ENCODE measurements at regions not wholly inside any gene's neighbourhood (a gene's known extent, or its start where the extent isn't known, plus 50 kb on each side); places are given as distances from the start of the nearest gene placed in this dataset.

DNA sequence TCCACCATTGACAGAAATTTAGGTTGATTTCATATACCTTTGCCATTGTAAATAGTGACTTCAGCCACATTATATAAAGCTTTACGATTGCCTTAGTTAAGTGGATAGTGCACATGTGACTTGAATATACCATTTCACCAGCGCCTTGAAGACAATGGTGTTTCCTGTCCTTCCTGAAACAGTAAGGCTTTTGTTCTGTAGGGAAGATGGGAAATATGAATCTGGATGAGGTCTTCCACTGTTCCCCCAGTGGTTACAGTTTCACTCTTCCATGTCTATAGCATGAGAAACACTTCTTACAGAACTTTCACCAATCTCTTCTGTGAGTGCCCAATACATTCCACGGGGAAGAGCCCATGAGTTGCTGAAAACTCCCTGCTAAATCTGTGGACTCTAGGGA lies 240.5 kb downstream of the TRIB2 start:
- TF ChIP-seq, protein P1, sequence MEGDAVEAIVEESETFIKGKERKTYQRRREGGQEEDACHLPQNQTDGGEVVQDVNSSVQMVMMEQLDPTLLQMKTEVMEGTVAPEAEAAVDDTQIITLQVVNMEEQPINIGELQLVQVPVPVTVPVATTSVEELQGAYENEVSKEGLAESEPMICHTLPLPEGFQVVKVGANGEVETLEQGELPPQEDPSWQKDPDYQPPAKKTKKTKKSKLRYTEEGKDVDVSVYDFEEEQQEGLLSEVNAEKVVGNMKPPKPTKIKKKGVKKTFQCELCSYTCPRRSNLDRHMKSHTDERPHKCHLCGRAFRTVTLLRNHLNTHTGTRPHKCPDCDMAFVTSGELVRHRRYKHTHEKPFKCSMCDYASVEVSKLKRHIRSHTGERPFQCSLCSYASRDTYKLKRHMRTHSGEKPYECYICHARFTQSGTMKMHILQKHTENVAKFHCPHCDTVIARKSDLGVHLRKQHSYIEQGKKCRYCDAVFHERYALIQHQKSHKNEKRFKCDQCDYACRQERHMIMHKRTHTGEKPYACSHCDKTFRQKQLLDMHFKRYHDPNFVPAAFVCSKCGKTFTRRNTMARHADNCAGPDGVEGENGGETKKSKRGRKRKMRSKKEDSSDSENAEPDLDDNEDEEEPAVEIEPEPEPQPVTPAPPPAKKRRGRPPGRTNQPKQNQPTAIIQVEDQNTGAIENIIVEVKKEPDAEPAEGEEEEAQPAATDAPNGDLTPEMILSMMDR (IDR thresholded peaks at IDR 0.05; ENCODE audit: low read depth, low read length, missing control alignments): no peak
- H3K4me3 ChIP-seq (ENCODE audit: low read depth, low read length): no peak overlapping the region
- in situ Hi-C loops (cut with HindIII; ENCODE audit: low sequenced_read_pairs): no loop called here
- no peak for DNase-seq (ENCODE audit: low read depth)

DNA sequence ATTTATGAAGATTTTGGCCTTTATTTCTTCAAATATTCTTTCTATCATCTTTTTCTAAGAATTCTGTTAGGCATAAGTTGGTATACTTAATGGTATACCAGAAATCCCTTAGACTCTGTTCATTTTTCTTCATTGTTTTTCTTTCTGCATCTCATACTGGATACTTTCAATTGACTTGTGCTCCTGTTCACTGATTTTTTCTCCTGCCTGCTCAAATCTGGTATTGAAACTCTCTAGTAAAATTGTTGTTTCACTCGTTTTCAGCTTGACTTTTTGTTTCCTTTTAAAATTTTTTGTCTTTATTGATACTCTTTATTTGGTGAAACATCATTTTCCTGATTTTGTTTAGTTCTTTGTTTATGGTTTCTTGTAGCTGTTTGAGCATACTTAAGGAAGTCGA lies 243.2 kb downstream of the TRIB2 start:
- no peak overlapping the region for H3K4me3 ChIP-seq (ENCODE audit: low read depth, low read length)
- DNase-seq (ENCODE audit: low read depth): no peak
- in situ Hi-C loops (cut with HindIII; ENCODE audit: low sequenced_read_pairs): no loop called here
- TF ChIP-seq, protein P1 (IDR thresholded peaks at IDR 0.05; ENCODE audit: low read depth, low read length, missing control alignments): no peak

DNA sequence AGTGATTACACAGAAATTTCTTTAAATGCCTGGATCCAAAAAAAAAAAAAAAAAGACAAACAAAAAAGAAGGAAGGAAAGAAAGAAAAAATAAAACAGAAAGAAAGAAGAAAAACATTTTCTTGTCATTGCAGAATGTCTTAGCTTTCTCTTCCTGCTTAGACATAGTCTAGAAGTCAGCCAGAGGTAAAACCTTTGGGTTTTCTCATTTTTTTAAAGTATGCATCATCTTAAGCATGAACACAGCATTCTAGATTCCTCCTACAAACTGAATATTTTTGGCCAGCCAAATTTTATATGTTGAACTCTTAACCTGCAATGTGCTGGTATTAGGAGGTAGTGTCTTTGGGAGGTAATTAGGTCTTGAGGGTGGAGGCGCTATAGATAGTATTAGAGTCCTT lies 243.9 kb downstream of the TRIB2 start:
- H3K4me3 ChIP-seq (ENCODE audit: low read depth, low read length): no peak overlapping the region
- TF ChIP-seq, protein P1 (IDR thresholded peaks at IDR 0.05; ENCODE audit: low read depth, low read length, missing control alignments): no peak
- no peak for DNase-seq (ENCODE audit: low read depth)
- in situ Hi-C loops (cut with HindIII; ENCODE audit: low sequenced_read_pairs): no loop called here

DNA sequence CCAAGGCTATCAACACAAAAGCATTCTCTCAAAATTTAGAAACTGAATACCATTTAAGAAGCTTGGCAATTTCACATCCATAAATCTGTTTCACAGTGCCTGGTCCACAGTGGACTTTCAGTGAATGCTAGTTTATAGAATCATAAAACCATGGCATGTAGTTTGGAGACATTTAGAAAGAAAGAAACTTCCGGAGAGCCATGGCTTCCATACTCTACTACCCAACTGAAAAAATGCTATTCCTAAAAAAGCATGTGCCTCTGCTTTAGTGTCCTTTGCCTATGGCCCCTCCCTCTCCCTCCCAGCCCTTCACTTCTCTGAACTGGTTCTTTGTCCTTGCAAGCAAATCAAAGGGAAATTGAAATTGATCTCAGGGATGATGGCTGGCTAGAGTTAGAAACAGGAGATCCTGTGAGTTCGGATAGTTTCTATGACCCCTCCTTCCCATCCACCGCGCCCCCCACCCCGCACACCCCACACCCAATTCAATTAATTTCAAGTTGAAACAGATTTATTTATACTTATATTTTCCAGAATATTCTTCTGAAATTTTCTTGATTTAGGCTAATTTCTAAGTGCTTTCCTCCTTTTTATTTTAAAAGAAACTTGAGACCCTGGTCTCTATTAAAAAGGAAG lies 248.3 kb downstream of the TRIB2 start:
- H3K4me3 ChIP-seq (ENCODE audit: low read depth, low read length): no peak overlapping the region
- TF ChIP-seq, protein P1 (IDR thresholded peaks at IDR 0.05; ENCODE audit: low read depth, low read length, missing control alignments): no peak
- no peak for DNase-seq (ENCODE audit: low read depth)
- in situ Hi-C loops (cut with HindIII; ENCODE audit: low sequenced_read_pairs): no loop called here

DNA sequence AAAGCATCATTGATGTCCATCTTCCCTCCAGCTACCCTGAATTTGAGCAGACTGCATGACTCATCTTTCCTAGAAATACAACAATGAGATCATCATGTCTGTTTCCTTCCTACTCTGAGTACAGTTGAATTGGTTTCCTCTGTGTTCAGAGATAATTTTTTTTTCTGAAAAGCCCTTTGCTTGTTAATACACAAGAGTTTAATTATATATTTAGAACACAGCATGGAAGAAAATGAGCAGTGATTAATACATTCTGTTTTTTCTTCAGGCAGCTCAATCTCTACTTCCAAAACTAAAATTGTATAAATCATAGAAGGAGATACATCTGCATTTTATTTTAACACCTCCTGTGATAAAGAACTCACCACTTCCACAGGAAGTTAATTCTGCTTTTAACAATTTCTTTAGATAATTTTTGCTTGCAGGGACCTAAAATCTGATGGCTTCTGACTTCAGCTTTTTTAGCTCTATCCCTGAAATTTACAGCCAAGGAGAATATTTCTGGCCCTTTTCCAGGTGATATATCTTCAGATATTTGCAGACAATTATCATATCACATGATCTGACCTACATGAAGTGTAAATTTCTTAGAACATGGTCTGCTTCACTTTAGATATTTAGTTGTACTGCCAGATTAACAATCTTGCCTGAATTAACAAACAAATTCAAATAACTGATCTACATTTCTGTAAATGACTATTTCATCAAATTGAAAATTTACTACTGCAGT lies 249.0 kb downstream of the TRIB2 start:
- TF ChIP-seq, protein P1 (IDR thresholded peaks at IDR 0.05; ENCODE audit: low read depth, low read length, missing control alignments): no peak
- no peak overlapping the region for H3K4me3 ChIP-seq (ENCODE audit: low read depth, low read length)
- in situ Hi-C loops (cut with HindIII; ENCODE audit: low sequenced_read_pairs): no loop called here
- DNase-seq (ENCODE audit: low read depth): peak; percentile 24

DNA sequence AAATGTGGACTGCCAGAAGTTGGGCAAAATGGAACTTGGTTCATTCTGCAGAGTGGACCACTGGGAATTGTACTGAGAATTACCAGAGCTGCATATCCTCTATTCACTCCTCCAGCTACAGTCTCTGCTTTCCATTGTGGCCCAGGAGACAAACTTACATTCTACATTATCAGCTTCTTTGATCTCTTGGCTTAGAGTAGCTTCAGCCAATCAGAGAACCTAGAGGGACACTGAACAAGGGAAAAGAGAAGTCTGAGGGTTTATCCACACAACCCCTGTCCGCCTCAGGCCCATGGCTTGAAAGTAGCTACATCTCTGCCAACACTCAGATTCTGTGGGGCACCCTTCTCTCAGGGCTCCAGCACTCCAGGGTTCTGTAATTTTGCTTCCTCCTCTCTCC lies 251.1 kb downstream of the TRIB2 start:
- in situ Hi-C loops (cut with HindIII; ENCODE audit: low sequenced_read_pairs): no loop called here
- TF ChIP-seq, protein P1 (IDR thresholded peaks at IDR 0.05; ENCODE audit: low read depth, low read length, missing control alignments): no peak
- no peak for DNase-seq (ENCODE audit: low read depth)
- no peak overlapping the region for H3K4me3 ChIP-seq (ENCODE audit: low read depth, low read length)

Data from astrocyte of the cerebellum (primary cell).